ENCODE measurements at regions not wholly inside any gene's neighbourhood (a gene's known extent, or its start where the extent isn't known, plus 50 kb on each side); places are given as distances from the start of the nearest gene placed in this dataset.
"Not testable (repeated sequence)": the region's sequence is repeated elsewhere in the genome, so short reads cannot be mapped to it uniquely, and the experiment has no call there.

GRCh38 chr13:82606008-82606407, 1276.3 kb downstream of the SLITRK1 start:
- in situ Hi-C loops (cut with HindIII; ENCODE audit: low pct_unique_long_range_greater_than_20kb, low sequenced_read_pairs): no loop called here
- TF ChIP-seq JUND (IDR thresholded peaks at IDR 0.05; ENCODE audit: low read depth): no peak
- no peak for DNase-seq (ENCODE audit: low read depth in 1 of 2, low spot score in 1 of 2)

GRCh38 chr13:82597747-82598146, 1284.5 kb downstream of the SLITRK1 start:
- no peak for DNase-seq (ENCODE audit: low read depth in 1 of 2, low spot score in 1 of 2)
- TF ChIP-seq JUND (IDR thresholded peaks at IDR 0.05; ENCODE audit: low read depth): no peak
- in situ Hi-C loops (cut with HindIII; ENCODE audit: low pct_unique_long_range_greater_than_20kb, low sequenced_read_pairs): no loop called here

DNA sequence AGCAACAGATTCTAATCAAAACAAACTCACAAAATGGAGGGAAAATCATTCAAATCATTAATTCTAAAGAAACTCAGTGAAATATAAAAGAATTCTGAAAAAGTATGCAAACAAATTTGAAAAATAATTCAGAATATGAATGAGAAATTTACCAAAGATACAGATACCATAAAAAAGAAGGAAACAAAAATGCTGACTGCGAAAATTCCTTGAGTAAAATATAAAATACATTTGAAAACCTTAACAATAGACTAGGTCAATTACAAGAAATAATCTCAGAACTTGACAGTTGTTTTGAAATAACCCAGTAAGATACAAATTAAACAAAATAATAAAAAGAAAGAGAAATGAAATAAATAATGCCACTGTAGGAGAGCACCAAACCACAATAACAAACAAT, 1289.0 kb downstream of the SLITRK1 start:
- in situ Hi-C loops (cut with HindIII; ENCODE audit: low pct_unique_long_range_greater_than_20kb, low sequenced_read_pairs): no loop called here
- no peak for DNase-seq (ENCODE audit: low read depth in 1 of 2, low spot score in 1 of 2)
- no peak for TF ChIP-seq JUND (IDR thresholded peaks at IDR 0.05; ENCODE audit: low read depth)

GRCh38 chr13:82571653-82572052, 1310.6 kb downstream of the SLITRK1 start:
- no peak for DNase-seq (ENCODE audit: low read depth in 1 of 2, low spot score in 1 of 2)
- no peak for TF ChIP-seq JUND (IDR thresholded peaks at IDR 0.05; ENCODE audit: low read depth)
- in situ Hi-C loops (cut with HindIII; ENCODE audit: low pct_unique_long_range_greater_than_20kb, low sequenced_read_pairs): no loop called here

DNA sequence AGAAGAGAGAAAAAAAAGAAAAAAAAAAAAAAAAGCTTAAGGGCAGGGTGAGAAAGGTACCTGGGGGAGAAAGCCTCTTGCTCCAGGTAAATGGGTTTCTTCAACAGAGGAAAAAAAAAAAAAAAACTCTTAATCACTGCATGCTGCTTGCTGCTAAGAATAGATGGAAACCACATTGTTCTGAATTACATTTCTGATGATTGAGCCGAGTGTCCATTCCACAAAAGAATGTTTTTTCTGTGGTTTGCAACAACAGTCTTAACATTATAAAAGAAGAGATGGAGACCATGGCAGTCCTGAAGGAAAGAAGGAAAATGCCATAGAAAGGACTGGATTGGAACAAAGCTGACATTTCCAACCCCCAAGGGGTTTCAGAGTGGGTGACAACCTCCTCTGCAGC, 1312.7 kb downstream of the SLITRK1 start:
- in situ Hi-C loops (cut with HindIII; ENCODE audit: low pct_unique_long_range_greater_than_20kb, low sequenced_read_pairs): no loop called here
- no peak for TF ChIP-seq JUND (IDR thresholded peaks at IDR 0.05; ENCODE audit: low read depth)
- DNase-seq (ENCODE audit: low read depth in 1 of 2, low spot score in 1 of 2): no peak

- in situ Hi-C loops (cut with HindIII; ENCODE audit: low pct_unique_long_range_greater_than_20kb, low sequenced_read_pairs): no loop called here
- DNase-seq (ENCODE audit: low read depth in 1 of 2, low spot score in 1 of 2): no peak
- no peak for TF ChIP-seq JUND (IDR thresholded peaks at IDR 0.05; ENCODE audit: low read depth)
These were observed 1315.4 kb downstream of the SLITRK1 start for GRCh38 chr13:82566864-82567263.

GRCh38 chr13:82565201-82565600, 1317.1 kb downstream of the SLITRK1 start:
- in situ Hi-C loops (cut with HindIII; ENCODE audit: low pct_unique_long_range_greater_than_20kb, low sequenced_read_pairs): no loop called here
- no peak for TF ChIP-seq JUND (IDR thresholded peaks at IDR 0.05; ENCODE audit: low read depth)
- DNase-seq (ENCODE audit: low read depth in 1 of 2, low spot score in 1 of 2): no peak

DNA sequence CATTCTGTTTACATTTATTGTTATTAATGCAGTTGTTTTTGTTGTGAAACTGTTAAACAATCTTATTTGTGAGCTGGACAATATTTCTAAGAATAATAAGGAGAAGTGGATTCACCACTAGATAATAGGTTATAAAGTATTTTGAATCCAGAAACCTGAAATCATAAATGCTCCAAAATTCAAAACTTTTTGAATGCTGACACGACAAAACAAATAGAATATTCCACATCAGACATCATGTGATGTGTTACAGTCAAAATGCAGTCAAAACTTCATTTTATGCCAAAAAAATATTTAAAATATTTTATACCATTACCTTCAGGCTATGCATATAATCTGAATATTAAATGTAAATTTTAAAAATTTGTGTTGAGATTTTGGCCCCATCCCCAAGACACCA, 1321.4 kb downstream of the SLITRK1 start:
- no peak for DNase-seq (ENCODE audit: low read depth in 1 of 2, low spot score in 1 of 2)
- in situ Hi-C loops (cut with HindIII; ENCODE audit: low pct_unique_long_range_greater_than_20kb, low sequenced_read_pairs): no loop called here
- TF ChIP-seq JUND (IDR thresholded peaks at IDR 0.05; ENCODE audit: low read depth): no peak

GRCh38 chr13:82522872-82523271, 1359.4 kb downstream of the SLITRK1 start:
- no peak for TF ChIP-seq JUND (IDR thresholded peaks at IDR 0.05; ENCODE audit: low read depth)
- DNase-seq (ENCODE audit: low read depth in 1 of 2, low spot score in 1 of 2): no peak
- in situ Hi-C loops (cut with HindIII; ENCODE audit: low pct_unique_long_range_greater_than_20kb, low sequenced_read_pairs): no loop called here

GRCh38 chr13:82506805-82507414, 1375.4 kb downstream of the SLITRK1 start:
- DNase-seq (ENCODE audit: low read depth in 1 of 2, low spot score in 1 of 2): no peak
- in situ Hi-C loops (cut with HindIII; ENCODE audit: low pct_unique_long_range_greater_than_20kb, low sequenced_read_pairs): no loop called here

GRCh38 chr13:82501834-82502233, 1380.4 kb downstream of the SLITRK1 start:
- in situ Hi-C loops (cut with HindIII; ENCODE audit: low pct_unique_long_range_greater_than_20kb, low sequenced_read_pairs): no loop called here
- DNase-seq (ENCODE audit: low read depth in 1 of 2, low spot score in 1 of 2): no peak
- TF ChIP-seq JUND (IDR thresholded peaks at IDR 0.05; ENCODE audit: low read depth): no peak

More at GRCh38 chr13:82506805-82507414, 1375.4 kb downstream of the SLITRK1 start:
- TF ChIP-seq JUND (IDR thresholded peaks at IDR 0.05; ENCODE audit: low read depth): no peak

DNA sequence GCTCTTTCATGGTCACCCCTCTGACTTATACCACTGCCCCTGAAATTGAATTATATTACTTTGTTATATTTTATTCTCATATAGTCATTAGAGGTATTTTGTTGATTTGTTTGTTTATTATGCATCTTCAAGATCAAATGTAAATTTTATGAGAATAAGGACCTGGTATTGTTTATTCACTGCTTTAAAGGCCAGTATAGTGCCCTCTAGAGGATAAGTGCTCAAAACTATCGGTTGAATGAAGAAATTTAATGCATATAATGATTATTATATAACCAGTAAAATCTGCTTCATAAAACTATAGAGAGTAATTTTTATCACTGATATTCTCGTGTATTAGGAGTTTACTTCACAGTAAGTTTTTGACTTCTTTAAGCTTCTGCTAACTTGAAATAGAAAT, 1401.9 kb downstream of the SLITRK1 start:
- no peak for TF ChIP-seq JUND (IDR thresholded peaks at IDR 0.05; ENCODE audit: low read depth)
- DNase-seq (ENCODE audit: low read depth in 1 of 2, low spot score in 1 of 2): peak in 1 of 2 experiments; percentile 19
- in situ Hi-C loops (cut with HindIII; ENCODE audit: low pct_unique_long_range_greater_than_20kb, low sequenced_read_pairs): no loop called here

- in situ Hi-C loops (cut with HindIII; ENCODE audit: low pct_unique_long_range_greater_than_20kb, low sequenced_read_pairs): no loop called here
- DNase-seq (ENCODE audit: low read depth in 1 of 2, low spot score in 1 of 2): no peak
- no peak for TF ChIP-seq JUND (IDR thresholded peaks at IDR 0.05; ENCODE audit: low read depth)
These were observed 1404.8 kb downstream of the SLITRK1 start for GRCh38 chr13:82477436-82477835.

- no peak for DNase-seq (ENCODE audit: low read depth in 1 of 2, low spot score in 1 of 2)
- in situ Hi-C loops (cut with HindIII; ENCODE audit: low pct_unique_long_range_greater_than_20kb, low sequenced_read_pairs): no loop called here
- no peak for TF ChIP-seq JUND (IDR thresholded peaks at IDR 0.05; ENCODE audit: low read depth)
These were observed 1414.6 kb downstream of the SLITRK1 start for GRCh38 chr13:82467626-82468025.

DNA sequence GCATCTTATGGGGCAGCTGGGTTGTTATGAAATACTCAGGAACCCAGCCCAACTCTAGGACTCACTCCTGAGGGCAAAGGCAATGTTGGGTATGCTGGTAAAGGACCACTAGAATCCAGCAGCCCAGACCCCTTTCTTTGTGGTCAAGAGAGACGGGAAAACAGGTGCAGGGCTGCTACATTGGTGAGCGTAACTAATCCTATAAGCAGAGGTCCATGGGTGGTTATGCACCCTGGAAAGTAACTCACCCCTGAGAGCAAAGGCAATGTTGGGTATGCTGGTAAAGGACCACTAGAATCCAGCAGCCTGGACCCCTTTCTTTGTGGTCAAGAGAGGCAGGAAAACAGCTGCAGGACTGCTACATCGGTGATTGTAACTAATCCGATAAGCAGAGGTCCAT, 1422.7 kb downstream of the SLITRK1 start:
- not testable (repeated sequence) for DNase-seq (ENCODE audit: low read depth in 1 of 2, low spot score in 1 of 2)

More for the DNA sequence above, 1422.7 kb downstream of the SLITRK1 start:
- in situ Hi-C loops (cut with HindIII; ENCODE audit: low pct_unique_long_range_greater_than_20kb, low sequenced_read_pairs): not testable (repeated sequence)

All from T47D (cell line).